ENCODE measurements at regions not wholly inside any gene's neighbourhood (a gene's known extent, or its start where the extent isn't known, plus 50 kb on each side); places are given as distances from the start of the nearest gene placed in this dataset.

GRCh38 chr18:78788161-78788560 lies 191.5 kb upstream of the SALL3 start:
- TF ChIP-seq CTCF (conservative IDR thresholded peaks at IDR 0.05; ENCODE audit: low read depth, low read length) (no peak), EZH2 (IDR thresholded peaks at IDR 0.05; ENCODE audit: borderline replicate concordance, low read depth, low read length, poor library complexity, severe bottlenecking) (no peak)
